NT2/D1 (cell line): ENCODE measurements at regions not wholly inside any gene's neighbourhood (a gene's known extent, or its start where the extent isn't known, plus 50 kb on each side); places are given as distances from the start of the nearest gene placed in this dataset.

ENCODE experiments used
- DNase-seq: peaks from one replicate; pipeline ENCODE4 v3.0.0-alpha.2; 2011; ENCODE audit warnings: low read depth, low spot score
- H3K27me3 ChIP-seq: 2 replicates; pipeline ENCODE4 v1.6.0; 2011; ENCODE audit warnings: mild to moderate bottlenecking; ENCODE audit not compliant: insufficient read length, insufficient read depth
- H3K36me3 ChIP-seq: 2 replicates; pipeline ENCODE4 v1.6.1; 2011; ENCODE audit warnings: mild to moderate bottlenecking, low read length, mixed read lengths; ENCODE audit not compliant: insufficient read depth, insufficient read length
- H3K4me1 ChIP-seq: 2 replicates; pipeline ENCODE4 v1.5.1; 2011; ENCODE audit not compliant: insufficient read depth, insufficient read length
- H3K4me3 ChIP-seq: 2 replicates; pipeline ENCODE4 v1.5.1; 2011; ENCODE audit warnings: low read depth; ENCODE audit not compliant: insufficient read length
- H3K9ac ChIP-seq: 2 replicates; pipeline ENCODE4 v1.6.0; 2011; ENCODE audit warnings: low read depth; ENCODE audit not compliant: insufficient read length
- H3K9me3 ChIP-seq: 2 replicates; pipeline ENCODE4 v1.5.1; 2011; ENCODE audit warnings: mild to moderate bottlenecking, low read length; ENCODE audit not compliant: insufficient read depth
- SUZ12 ChIP-seq: IDR thresholded peaks from 2 replicates; pipeline ENCODE4 v1.6.1; 2011; ENCODE audit not compliant: insufficient read length, insufficient read depth; ENCODE audit errors: extremely low read depth
- YY1 ChIP-seq: IDR thresholded peaks from 2 replicates; pipeline ENCODE4 v1.6.1; 2011; ENCODE audit not compliant: insufficient read length, insufficient read depth
- ZNF274 ChIP-seq: IDR thresholded peaks from 2 replicates; pipeline ENCODE4 v1.6.1; 2011; ENCODE audit warnings: mild to moderate bottlenecking, low read depth, low read length

GRCh38 chrX:20420058-20420457 lies 153.3 kb upstream of the RPS6KA3 start:
- no peak for DNase-seq
- Histone ChIP-seq H3K27me3 (peaks cover 3% of the 10 kb centered on the region), H3K9me3 (no peaks in the 10 kb centered on the region), H3K36me3 (no peaks in the 10 kb centered on the region), H3K4me3 (no peak overlapping the region), H3K9ac (no peak overlapping the region), H3K4me1 (no peaks in the 10 kb centered on the region)
- TF ChIP-seq YY1: no peak
- no peak for TF ChIP-seq SUZ12
- no peak for TF ChIP-seq ZNF274

GRCh38 chrX:20418379-20419150 lies 151.9 kb upstream of the RPS6KA3 start:
- H3K36me3 ChIP-seq: no peaks in the 10 kb centered on the region
- DNase-seq: no peak
- no peak overlapping the region for H3K4me3 ChIP-seq
- no peak overlapping the region for H3K9ac ChIP-seq
- peaks cover 3% of the 10 kb centered on the region for H3K27me3 ChIP-seq
- H3K4me1 ChIP-seq: no peaks in the 10 kb centered on the region
- no peaks in the 10 kb centered on the region for H3K9me3 ChIP-seq
- TF ChIP-seq YY1: no peak
- no peak for TF ChIP-seq ZNF274
- TF ChIP-seq SUZ12: no peak

DNA sequence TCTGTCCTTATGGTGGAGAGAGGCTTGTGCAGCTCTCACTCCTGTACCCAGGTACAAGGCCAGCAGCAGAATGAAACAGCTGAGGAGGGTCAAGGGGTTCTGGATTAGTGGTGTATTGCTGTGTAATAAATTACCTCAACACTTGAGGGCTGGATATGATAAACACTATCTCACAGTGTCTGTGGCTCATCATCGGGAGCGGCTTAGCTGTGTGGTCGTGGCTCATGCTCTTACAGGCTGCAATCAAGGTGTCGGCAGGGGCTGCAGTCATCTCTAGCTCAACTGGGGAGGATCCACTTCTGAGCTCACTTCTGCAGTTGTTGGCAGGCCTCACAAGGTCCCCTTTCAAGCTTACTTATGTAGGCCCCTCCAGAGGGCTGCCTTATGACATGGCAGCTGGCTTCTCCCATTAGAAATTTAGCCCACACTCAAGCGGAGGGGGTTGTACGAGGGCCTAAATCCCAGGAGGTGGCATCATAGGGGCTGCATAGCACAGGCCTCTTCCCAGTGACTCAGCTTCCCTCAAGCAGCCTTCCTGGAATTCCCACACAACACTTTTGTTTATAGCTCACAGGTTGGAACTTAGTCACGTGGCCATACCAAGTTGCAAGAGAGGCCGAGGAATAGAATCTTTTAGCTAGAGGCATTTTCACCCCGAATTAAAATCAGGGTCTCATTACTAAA lies 148.2 kb upstream of the RPS6KA3 start:
- Histone ChIP-seq H3K27me3 (peaks cover 3% of the 10 kb centered on the region), H3K9me3 (no peaks in the 10 kb centered on the region), H3K36me3 (no peaks in the 10 kb centered on the region), H3K9ac (no peak overlapping the region), H3K4me1 (no peaks in the 10 kb centered on the region), H3K4me3 (no peak overlapping the region)
- no peak for TF ChIP-seq ZNF274
- TF ChIP-seq YY1: no peak
- TF ChIP-seq SUZ12: no peak
- no peak for DNase-seq

GRCh38 chrX:20414066-20414465 lies 147.4 kb upstream of the RPS6KA3 start:
- H3K36me3 ChIP-seq: no peaks in the 10 kb centered on the region
- no peaks in the 10 kb centered on the region for H3K27me3 ChIP-seq
- no peaks in the 10 kb centered on the region for H3K9me3 ChIP-seq
- no peak overlapping the region for H3K9ac ChIP-seq
- no peak for DNase-seq
- H3K4me3 ChIP-seq: no peak overlapping the region
- TF ChIP-seq ZNF274: no peak
- no peak for TF ChIP-seq YY1
- no peak for TF ChIP-seq SUZ12
- H3K4me1 ChIP-seq: no peaks in the 10 kb centered on the region

DNA sequence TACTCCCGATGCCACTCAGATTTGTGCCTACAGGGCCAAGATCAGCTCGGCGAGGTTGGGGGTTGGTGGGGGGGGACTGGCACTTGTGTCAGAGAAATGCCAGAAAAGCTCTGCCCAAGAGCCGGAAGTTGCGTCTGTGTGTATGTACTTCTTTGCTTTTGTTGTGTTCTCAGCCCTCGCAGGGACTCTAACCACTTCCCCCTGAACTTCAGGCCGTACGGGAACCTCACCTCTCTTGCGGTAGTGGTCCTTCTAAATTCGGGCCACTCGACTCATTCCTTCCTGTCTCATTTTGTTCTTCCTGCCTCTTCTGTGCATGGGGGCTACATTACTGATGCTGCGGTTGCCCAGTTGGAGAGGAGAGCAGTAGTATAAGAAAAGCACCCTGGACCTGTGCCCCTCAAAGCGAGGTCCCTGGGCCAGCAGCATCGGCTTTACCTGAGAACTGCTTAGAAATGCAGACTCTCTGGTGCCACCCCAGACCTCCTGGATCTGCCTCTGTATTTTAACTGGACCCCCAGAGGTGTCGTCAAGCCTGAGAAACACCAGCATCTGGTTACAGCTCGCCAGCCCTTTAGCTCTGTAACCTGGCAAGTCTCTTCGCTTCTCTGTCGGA lies 146.3 kb upstream of the RPS6KA3 start:
- DNase-seq: no peak
- Histone ChIP-seq H3K4me3 (no peak overlapping the region), H3K36me3 (no peaks in the 10 kb centered on the region), H3K27me3 (no peaks in the 10 kb centered on the region), H3K4me1 (no peaks in the 10 kb centered on the region), H3K9ac (no peak overlapping the region), H3K9me3 (no peaks in the 10 kb centered on the region)
- no peak for TF ChIP-seq ZNF274
- no peak for TF ChIP-seq SUZ12
- TF ChIP-seq YY1: no peak

GRCh38 chrX:20410540-20410939 lies 143.8 kb upstream of the RPS6KA3 start:
- peaks cover 5% of the 10 kb centered on the region; the same call in 1 of the 2 replicates for H3K9me3 ChIP-seq
- no peak overlapping the region for H3K4me3 ChIP-seq
- H3K27me3 ChIP-seq: no peaks in the 10 kb centered on the region
- no peak for DNase-seq
- H3K4me1 ChIP-seq: no peaks in the 10 kb centered on the region
- H3K9ac ChIP-seq: no peak overlapping the region
- H3K36me3 ChIP-seq: no peaks in the 10 kb centered on the region
- TF ChIP-seq YY1 (no peak), ZNF274 (no peak), SUZ12 (no peak)

DNA sequence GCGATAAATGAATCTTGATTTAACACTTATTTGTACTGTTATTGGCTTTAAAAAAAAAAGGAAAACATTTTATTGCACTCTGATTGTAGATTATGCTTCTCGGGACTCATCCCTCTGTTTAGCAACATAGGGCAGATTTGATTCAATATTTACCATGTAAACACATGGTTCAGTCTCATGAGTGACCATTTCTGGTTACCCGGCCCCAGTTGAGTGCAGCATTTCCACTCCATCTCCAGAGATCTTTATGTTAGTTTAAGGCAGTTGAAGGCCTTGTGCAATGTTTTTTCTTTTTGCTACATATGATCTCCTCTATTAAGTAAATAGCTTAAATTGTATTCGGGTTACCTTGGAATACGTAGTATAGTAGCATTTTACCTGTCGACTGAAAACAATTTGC lies 143.3 kb upstream of the RPS6KA3 start:
- TF ChIP-seq SUZ12 (no peak), YY1 (no peak), ZNF274 (no peak)
- no peak overlapping the region for H3K4me3 ChIP-seq
- peaks cover 5% of the 10 kb centered on the region; the same call in 1 of the 2 replicates for H3K9me3 ChIP-seq
- H3K4me1 ChIP-seq: no peaks in the 10 kb centered on the region
- no peak for DNase-seq
- H3K9ac ChIP-seq: no peak overlapping the region
- no peaks in the 10 kb centered on the region for H3K27me3 ChIP-seq
- H3K36me3 ChIP-seq: no peaks in the 10 kb centered on the region
